ENCODE measurements at regions not wholly inside any gene's neighbourhood (a gene's known extent, or its start where the extent isn't known, plus 50 kb on each side); places are given as distances from the start of the nearest gene placed in this dataset.

GRCh38 chr15:70450142-70450443, 313.3 kb downstream of the UACA start:
- TF ChIP-seq CTCF (IDR thresholded peaks at IDR 0.05; ENCODE audit: insufficient read depth, low read length): no peak
- TF ChIP-seq POLR2AphosphoS5 (IDR thresholded peaks at IDR 0.05; ENCODE audit: low read depth): no peak
- no peak for TF ChIP-seq GABPA (IDR thresholded peaks at IDR 0.05; ENCODE audit: low read depth)
